Thyroid gland (tissue), 4 donors: ENCODE measurements at regions not wholly inside any gene's neighbourhood (a gene's known extent, or its start where the extent isn't known, plus 50 kb on each side); places are given as distances from the start of the nearest gene placed in this dataset.

Source experiments
- POLR2A ChIP-seq, 2 donors: fragments of 450-650 bp; IDR thresholded peaks; one replicate each; pipeline ENCODE4 v1.6.1; 2017; ENCODE audit warnings: antibody characterized with exemption in 2 of 2, mild to moderate bottlenecking in 2 of 2, moderate library complexity in 1 of 2
- TF ChIP-seq, protein P1 (sequence below), 6 experiments: fragments of 200-600 bp in 3 of 6; fragments of 450-650 bp in 3 of 6; sonication (generic) in 3 of 6; IDR thresholded peaks; one replicate each; pipeline ENCODE4 v1.5.1; 2016 to 2019; ENCODE audit warnings: antibody characterized with exemption in 6 of 6, mild to moderate bottlenecking in 2 of 6, inconsistent platforms in 1 of 6, moderate library complexity in 1 of 6

DNA sequence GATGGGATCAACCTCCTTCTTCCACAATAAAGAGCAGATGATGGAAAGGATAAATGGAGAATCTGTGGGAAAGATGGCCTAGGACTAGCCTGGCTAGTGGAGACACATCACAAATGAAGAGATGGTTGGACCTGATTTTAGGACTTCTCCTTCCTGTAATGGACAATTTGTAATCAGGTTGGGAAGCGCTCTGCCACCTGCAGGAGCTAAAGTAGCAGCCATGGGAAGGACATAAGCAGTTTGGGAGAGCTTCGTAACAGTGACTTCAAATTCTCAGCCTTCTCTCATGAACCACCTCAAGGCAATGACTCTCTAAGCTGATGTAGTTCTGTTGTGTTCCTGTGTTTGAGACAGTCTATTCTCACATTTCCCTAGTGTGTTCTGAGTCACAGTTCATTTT lies 137.9 kb upstream of the BMP2 start:
- TF ChIP-seq, protein P1, sequence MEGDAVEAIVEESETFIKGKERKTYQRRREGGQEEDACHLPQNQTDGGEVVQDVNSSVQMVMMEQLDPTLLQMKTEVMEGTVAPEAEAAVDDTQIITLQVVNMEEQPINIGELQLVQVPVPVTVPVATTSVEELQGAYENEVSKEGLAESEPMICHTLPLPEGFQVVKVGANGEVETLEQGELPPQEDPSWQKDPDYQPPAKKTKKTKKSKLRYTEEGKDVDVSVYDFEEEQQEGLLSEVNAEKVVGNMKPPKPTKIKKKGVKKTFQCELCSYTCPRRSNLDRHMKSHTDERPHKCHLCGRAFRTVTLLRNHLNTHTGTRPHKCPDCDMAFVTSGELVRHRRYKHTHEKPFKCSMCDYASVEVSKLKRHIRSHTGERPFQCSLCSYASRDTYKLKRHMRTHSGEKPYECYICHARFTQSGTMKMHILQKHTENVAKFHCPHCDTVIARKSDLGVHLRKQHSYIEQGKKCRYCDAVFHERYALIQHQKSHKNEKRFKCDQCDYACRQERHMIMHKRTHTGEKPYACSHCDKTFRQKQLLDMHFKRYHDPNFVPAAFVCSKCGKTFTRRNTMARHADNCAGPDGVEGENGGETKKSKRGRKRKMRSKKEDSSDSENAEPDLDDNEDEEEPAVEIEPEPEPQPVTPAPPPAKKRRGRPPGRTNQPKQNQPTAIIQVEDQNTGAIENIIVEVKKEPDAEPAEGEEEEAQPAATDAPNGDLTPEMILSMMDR (IDR thresholded peaks at IDR 0.05) = no peak
- no peak for TF ChIP-seq POLR2A (IDR thresholded peaks at IDR 0.05)
